Skeletal muscle tissue (tissue), 3 donors: ENCODE measurements at regions not wholly inside any gene's neighbourhood (a gene's known extent, or its start where the extent isn't known, plus 50 kb on each side); places are given as distances from the start of the nearest gene placed in this dataset.
"Not testable (repeated sequence)": the region's sequence is repeated elsewhere in the genome, so short reads cannot be mapped to it uniquely, and the experiment has no call there.

Source experiments
- H3K27ac ChIP-seq: one replicate; pipeline ENCODE4 v1.7.0; 2013; ENCODE audit warnings: mild to moderate bottlenecking, low read depth, low read length, inconsistent platforms
- H3K27me3 ChIP-seq, 3 donors: one replicate each; pipeline ENCODE4 v1.7.0; 2013; ENCODE audit warnings: low read length in 3 of 3; ENCODE audit not compliant: control insufficient read depth in 3 of 3, insufficient read depth in 3 of 3
- H3K36me3 ChIP-seq, 3 donors: one replicate each; pipeline ENCODE4 v1.7.0; 2013; ENCODE audit warnings: low read length in 3 of 3; ENCODE audit not compliant: control insufficient read depth in 3 of 3, insufficient read depth in 3 of 3
- H3K4me1 ChIP-seq, 3 donors: one replicate each; pipeline ENCODE4 v1.7.0; 2013; ENCODE audit warnings: low read length in 3 of 3, mild to moderate bottlenecking in 3 of 3; ENCODE audit not compliant: control insufficient read depth in 3 of 3, insufficient read depth in 3 of 3
- H3K4me3 ChIP-seq, 3 donors: one replicate each; pipeline ENCODE4 v1.7.0; 2013; ENCODE audit warnings: low read length in 3 of 3
- H3K9ac ChIP-seq, 3 donors: one replicate each; pipeline ENCODE4 v1.7.0; 2013; ENCODE audit warnings: low read length in 3 of 3, mild to moderate bottlenecking in 3 of 3, moderate library complexity in 2 of 3, low read depth in 1 of 3
- H3K9me3 ChIP-seq, 3 donors: one replicate each; pipeline ENCODE4 v1.7.0; 2013; ENCODE audit warnings: low read length in 3 of 3; ENCODE audit not compliant: control insufficient read depth in 3 of 3
- donor health status: Osteomylitis.

DNA sequence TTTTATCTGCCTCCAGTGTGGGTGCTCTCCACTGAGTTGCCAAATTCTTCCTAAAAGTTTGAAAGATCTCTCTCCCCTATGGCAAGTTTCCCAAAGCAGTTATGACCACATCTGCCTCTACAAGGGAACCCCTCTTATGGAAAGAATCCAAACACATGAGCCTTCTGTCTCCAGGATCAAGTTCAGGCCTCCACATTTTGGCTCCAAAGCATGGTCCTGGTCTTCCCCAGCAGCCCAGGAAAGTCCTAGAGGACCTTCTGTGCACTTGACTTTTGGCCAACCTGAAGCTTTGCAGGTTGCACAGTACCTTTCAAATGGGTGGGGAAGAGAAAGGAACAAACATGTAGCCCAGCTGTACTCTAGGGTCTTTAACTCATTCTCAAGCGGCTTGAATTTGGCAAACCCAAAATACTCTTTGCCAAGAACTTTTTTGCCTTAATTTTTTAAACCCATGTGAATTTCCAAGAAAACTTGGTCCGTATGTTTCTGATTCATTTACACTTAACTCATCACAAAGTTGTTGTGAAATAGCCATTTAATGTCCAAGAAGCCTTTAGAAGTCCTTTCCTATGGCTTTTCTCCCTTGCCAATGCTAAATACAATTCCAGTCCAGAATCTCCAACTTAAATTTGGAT, 240.1 kb upstream of the TBX18 start:
- no peaks in the 10 kb centered on the region for H3K27me3 ChIP-seq
- H3K27ac ChIP-seq: no peak overlapping the region
- H3K9ac ChIP-seq: no peak overlapping the region
- H3K4me3 ChIP-seq: no peak overlapping the region
- H3K9me3 ChIP-seq: no peaks in the 10 kb centered on the region
- H3K4me1 ChIP-seq: no peaks in the 10 kb centered on the region
- H3K36me3 ChIP-seq: no peaks in the 10 kb centered on the region

DNA sequence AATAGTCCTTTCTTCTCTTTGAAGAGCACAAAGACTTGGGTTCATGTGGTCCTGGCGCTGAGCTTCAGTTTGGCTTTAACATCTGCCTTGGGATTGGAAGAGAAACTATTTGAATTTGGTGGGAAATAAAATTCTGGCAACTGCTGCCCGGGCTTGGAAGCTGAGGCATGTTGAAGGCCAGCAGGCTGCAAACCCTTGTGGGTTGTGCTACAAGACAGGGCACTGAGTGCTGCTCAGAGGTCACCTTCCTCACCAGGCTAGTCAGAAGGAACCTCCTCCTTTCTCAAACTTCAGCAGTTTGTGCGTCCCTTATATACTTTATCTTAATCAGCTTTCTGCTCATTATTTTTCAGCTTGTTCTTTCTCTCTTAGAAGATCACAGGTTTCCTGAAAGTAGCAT, 238.4 kb upstream of the TBX18 start:
- Histone ChIP-seq H3K4me1 (no peaks in the 10 kb centered on the region), H3K9ac (no peak overlapping the region), H3K36me3 (no peaks in the 10 kb centered on the region), H3K27me3 (no peaks in the 10 kb centered on the region), H3K27ac (no peak overlapping the region), H3K9me3 (no peaks in the 10 kb centered on the region), H3K4me3 (no peak overlapping the region)

DNA sequence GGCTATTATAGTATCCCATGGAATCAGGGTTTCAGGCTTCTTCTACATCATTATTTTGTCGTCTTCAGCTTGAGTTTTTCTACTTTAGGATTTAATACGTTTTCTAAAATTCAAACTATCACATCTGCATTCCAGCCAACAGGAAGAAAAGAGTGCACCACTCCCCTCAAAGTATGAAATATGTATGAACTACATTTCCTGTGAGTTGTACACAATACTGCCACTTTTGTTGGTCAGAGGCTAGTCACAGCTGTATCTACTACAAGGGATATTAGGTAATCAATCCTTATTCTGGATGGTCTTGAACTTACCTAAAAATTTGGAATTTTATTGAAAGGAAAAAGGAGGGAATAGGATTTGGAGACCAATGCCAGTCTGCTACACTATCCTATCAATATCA, 235.6 kb upstream of the TBX18 start:
- no peak overlapping the region for H3K27ac ChIP-seq
- no peaks in the 10 kb centered on the region for H3K27me3 ChIP-seq
- H3K9me3 ChIP-seq: no peaks in the 10 kb centered on the region
- no peaks in the 10 kb centered on the region for H3K4me1 ChIP-seq
- H3K4me3 ChIP-seq: no peak overlapping the region
- no peak overlapping the region for H3K9ac ChIP-seq
- H3K36me3 ChIP-seq: no peaks in the 10 kb centered on the region

DNA sequence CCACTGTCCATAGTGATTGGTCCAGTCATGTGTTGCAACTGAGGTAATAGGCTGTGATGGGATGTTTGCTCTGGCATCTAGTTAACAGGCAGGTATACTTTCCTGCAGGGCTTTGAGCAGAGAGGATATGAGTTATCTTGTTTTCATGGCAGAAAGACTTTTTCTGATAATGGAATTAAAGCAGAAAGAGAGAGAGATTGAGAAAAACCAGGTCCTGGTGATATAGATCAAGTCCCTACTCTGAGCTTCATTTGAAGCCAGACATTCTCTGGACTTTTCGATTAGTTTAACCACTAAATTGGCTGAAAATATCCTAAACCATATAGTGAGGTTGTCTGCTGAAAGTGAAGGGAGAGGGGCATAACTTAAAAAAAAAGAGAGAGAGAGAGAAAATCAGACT, 233.8 kb upstream of the TBX18 start:
- no peaks in the 10 kb centered on the region for H3K9me3 ChIP-seq
- H3K36me3 ChIP-seq: no peaks in the 10 kb centered on the region
- no peak overlapping the region for H3K27ac ChIP-seq
- H3K4me3 ChIP-seq: no peak overlapping the region
- H3K4me1 ChIP-seq: no peaks in the 10 kb centered on the region
- H3K27me3 ChIP-seq: no peaks in the 10 kb centered on the region
- no peak overlapping the region for H3K9ac ChIP-seq

GRCh38 chr6:84988766-84989165, 224.4 kb upstream of the TBX18 start:
- H3K9me3 ChIP-seq, H3K36me3 ChIP-seq, H3K4me3 ChIP-seq, H3K4me1 ChIP-seq, H3K27ac ChIP-seq, H3K27me3 ChIP-seq, H3K9ac ChIP-seq: not testable (repeated sequence)

GRCh38 chr6:84985490-84985889, 221.1 kb upstream of the TBX18 start:
- not testable (repeated sequence) for H3K4me3 ChIP-seq, H3K9ac ChIP-seq, H3K4me1 ChIP-seq, H3K27ac ChIP-seq, H3K9me3 ChIP-seq, H3K36me3 ChIP-seq, H3K27me3 ChIP-seq

DNA sequence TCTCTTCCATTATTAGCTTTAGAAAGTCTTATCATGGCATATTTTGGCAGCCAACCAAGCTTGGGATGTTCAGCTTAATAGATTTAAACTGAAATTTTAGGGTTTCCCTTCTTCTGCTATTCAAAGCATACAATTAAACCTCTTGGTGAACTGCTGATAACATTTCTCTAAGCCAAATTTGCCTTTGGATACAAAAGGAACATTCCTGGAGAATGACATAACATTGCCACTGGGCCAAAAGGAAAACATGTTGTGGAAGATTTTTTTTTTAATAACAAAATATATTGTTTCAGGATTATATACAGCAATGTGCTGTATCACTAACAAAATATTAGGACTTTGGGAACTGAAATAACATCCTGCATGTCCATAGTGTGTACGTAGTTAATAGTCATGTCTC, 215.1 kb upstream of the TBX18 start:
- no peaks in the 10 kb centered on the region for H3K27me3 ChIP-seq
- no peaks in the 10 kb centered on the region for H3K9me3 ChIP-seq
- H3K4me1 ChIP-seq: no peaks in the 10 kb centered on the region
- no peak overlapping the region for H3K4me3 ChIP-seq
- H3K9ac ChIP-seq: no peak overlapping the region
- no peaks in the 10 kb centered on the region for H3K36me3 ChIP-seq
- H3K27ac ChIP-seq: no peak overlapping the region

- Histone ChIP-seq H3K27me3 (no peaks in the 10 kb centered on the region), H3K4me3 (no peak overlapping the region), H3K27ac (no peak overlapping the region), H3K9ac (no peak overlapping the region), H3K9me3 (no peaks in the 10 kb centered on the region), H3K36me3 (no peaks in the 10 kb centered on the region), H3K4me1 (no peaks in the 10 kb centered on the region)
These were observed 212.9 kb upstream of the TBX18 start for GRCh38 chr6:84977363-84977705.

DNA sequence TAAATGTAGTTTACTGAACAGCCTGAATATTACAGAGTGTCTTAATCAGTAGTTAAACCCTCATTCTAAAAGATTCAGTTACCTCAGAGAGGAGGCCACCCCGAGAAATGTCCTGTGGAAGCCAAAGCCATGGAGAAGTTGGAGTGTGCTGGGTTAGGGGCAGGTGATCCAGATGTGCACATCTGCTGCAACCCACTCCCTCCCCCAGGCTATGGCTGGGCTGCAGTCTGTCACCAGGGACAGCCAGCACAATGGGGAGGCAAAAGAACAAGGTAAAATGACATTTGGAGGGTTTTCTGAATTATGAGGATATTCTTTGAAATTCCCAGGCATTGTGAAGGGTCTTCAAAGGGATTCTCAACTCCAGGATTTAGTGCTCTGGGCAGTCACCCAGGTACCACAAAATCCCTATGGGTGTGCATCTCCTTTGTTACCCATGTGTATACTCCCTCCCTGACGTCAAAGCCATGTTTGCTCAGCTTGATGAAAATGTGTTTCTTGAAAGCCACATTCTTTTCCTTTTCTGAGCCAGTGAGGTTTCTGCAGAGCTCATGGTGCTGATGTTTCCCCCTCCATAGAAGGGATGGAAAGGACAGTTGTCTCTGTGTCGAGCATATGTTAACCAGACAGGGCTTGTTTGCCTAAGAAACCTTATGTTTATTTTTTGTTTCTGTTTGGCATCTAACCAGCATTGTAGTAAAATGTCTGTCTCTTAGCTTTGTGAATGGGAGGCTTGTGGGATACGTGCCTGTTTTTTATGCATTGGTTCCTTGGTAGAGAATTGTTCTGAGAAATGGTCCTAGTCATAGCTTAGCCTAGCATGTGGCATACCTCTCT, 212.3 kb upstream of the TBX18 start:
- H3K27ac ChIP-seq: no peak overlapping the region
- no peak overlapping the region for H3K9ac ChIP-seq

DNA sequence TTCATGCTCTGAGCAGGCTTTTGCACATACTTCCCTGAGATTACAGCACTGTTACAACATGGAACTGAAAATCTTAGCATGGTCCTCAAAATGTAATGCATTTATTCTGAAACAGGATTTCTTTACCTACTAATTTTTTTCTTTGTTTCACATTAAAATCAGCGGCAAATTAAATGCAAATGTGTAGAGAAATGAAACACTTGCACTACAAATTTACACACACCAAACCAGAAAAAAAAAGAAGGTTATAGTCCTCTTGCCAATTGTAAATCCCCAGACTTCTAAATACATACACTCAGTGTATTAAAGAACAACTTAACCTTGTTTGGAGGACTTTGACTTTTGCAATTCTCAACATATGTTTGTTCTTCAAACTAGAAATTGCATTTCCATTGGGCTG, 210.9 kb upstream of the TBX18 start:
- Histone ChIP-seq H3K9me3 (no peaks in the 10 kb centered on the region), H3K4me1 (no peaks in the 10 kb centered on the region), H3K27ac (no peak overlapping the region), H3K27me3 (no peaks in the 10 kb centered on the region), H3K9ac (no peak overlapping the region), H3K4me3 (no peak overlapping the region), H3K36me3 (no peaks in the 10 kb centered on the region)

More for the DNA sequence above, 212.3 kb upstream of the TBX18 start:
- no peaks in the 10 kb centered on the region for H3K27me3 ChIP-seq
- H3K4me3 ChIP-seq: no peak overlapping the region
- H3K4me1 ChIP-seq: no peaks in the 10 kb centered on the region
- H3K9me3 ChIP-seq: no peaks in the 10 kb centered on the region
- no peaks in the 10 kb centered on the region for H3K36me3 ChIP-seq
